H9 (cell line): ENCODE measurements at regions not wholly inside any gene's neighbourhood (a gene's known extent, or its start where the extent isn't known, plus 50 kb on each side); places are given as distances from the start of the nearest gene placed in this dataset.

ENCODE experiments used
- DNase-seq: peaks from one replicate; pipeline ENCODE4 v3.0.0-alpha.2; 2017
- H2AFZ ChIP-seq: one replicate; pipeline ENCODE4 v1.6.1; 2013; ENCODE audit warnings: mild to moderate bottlenecking, low read length, control low read depth, moderate library complexity
- H2AK5ac ChIP-seq: 2 replicates; pipeline ENCODE4 v1.6.1; 2013; ENCODE audit warnings: low read length, control low read depth, mixed read lengths; ENCODE audit not compliant: insufficient read length
- H2BK120ac ChIP-seq: one replicate; pipeline ENCODE4 v1.6.1; 2013; ENCODE audit warnings: low read depth, mild to moderate bottlenecking, low read length, control low read depth, inconsistent platforms; ENCODE audit not compliant: poor library complexity, severe bottlenecking
- H2BK12ac ChIP-seq: 2 replicates; pipeline ENCODE4 v1.6.1; 2013; ENCODE audit warnings: low read length, control low read depth, mixed read lengths, low read depth; ENCODE audit not compliant: insufficient read length
- H2BK15ac ChIP-seq: 2 replicates; pipeline ENCODE4 v1.6.1; 2013; ENCODE audit warnings: low read depth, low read length, control low read depth
- H2BK20ac ChIP-seq: one replicate; pipeline ENCODE4 v1.6.1; 2013; ENCODE audit warnings: low read depth, mild to moderate bottlenecking, low read length, control low read depth, inconsistent platforms; ENCODE audit not compliant: poor library complexity, severe bottlenecking
- H2BK5ac ChIP-seq: 2 replicates; pipeline ENCODE4 v1.6.1; 2013; ENCODE audit warnings: low read length, control low read depth, mixed read lengths; ENCODE audit not compliant: insufficient read length
- H3K14ac ChIP-seq: 2 replicates; pipeline ENCODE4 v1.6.1; 2013; ENCODE audit warnings: low read length, control low read depth; ENCODE audit not compliant: insufficient read depth
- H3K18ac ChIP-seq: 2 replicates; pipeline ENCODE4 v1.6.1; 2013; ENCODE audit warnings: low read depth, mild to moderate bottlenecking, mixed read lengths, low read length, control low read depth; ENCODE audit not compliant: insufficient read length
- H3K23ac ChIP-seq: 2 replicates; pipeline ENCODE4 v1.6.1; 2013; ENCODE audit warnings: low read length, control low read depth, mixed read lengths, low read depth; ENCODE audit not compliant: insufficient read length
- H3K23me2 ChIP-seq: 2 replicates; pipeline ENCODE4 v1.6.1; 2013; ENCODE audit warnings: low read depth, mild to moderate bottlenecking, mixed read lengths, low read length, control low read depth; ENCODE audit not compliant: insufficient read length, poor library complexity, severe bottlenecking
- H3K27ac ChIP-seq: 2 replicates; pipeline ENCODE4 v1.5.1; 2013; ENCODE audit warnings: low read length, control low read depth, mixed read lengths, low read depth; ENCODE audit not compliant: insufficient read length
- H3K27me3 ChIP-seq: 2 replicates; pipeline ENCODE4 v1.6.1; 2013; ENCODE audit warnings: low read length, control low read depth, inconsistent platforms; ENCODE audit not compliant: insufficient read depth
- H3K4ac ChIP-seq: 2 replicates; pipeline ENCODE4 v1.6.1; 2013; ENCODE audit warnings: low read depth, mild to moderate bottlenecking, control low read depth, inconsistent platforms, low read length, moderate library complexity
- H3K4me1 ChIP-seq: 2 replicates; pipeline ENCODE4 v1.6.1; 2013; ENCODE audit warnings: low read length, control low read depth, inconsistent platforms; ENCODE audit not compliant: insufficient read depth
- H3K4me2 ChIP-seq: 2 replicates; pipeline ENCODE4 v1.6.1; 2013; ENCODE audit warnings: low read length, control low read depth, mixed read lengths; ENCODE audit not compliant: insufficient read length, insufficient read depth
- H3K56ac ChIP-seq: 2 replicates; pipeline ENCODE4 v1.6.1; 2013; ENCODE audit warnings: low read depth, mild to moderate bottlenecking, mixed read lengths, low read length, control low read depth; ENCODE audit not compliant: insufficient read length
- H3K79me1 ChIP-seq: 2 replicates; pipeline ENCODE4 v1.6.1; 2013; ENCODE audit warnings: low read depth, mild to moderate bottlenecking, moderate library complexity, low read length, control low read depth, inconsistent platforms; ENCODE audit not compliant: insufficient read depth, poor library complexity, severe bottlenecking
- H3K79me2 ChIP-seq: 2 replicates; pipeline ENCODE4 v1.6.1; 2013; ENCODE audit warnings: low read length, control low read depth, inconsistent platforms; ENCODE audit not compliant: insufficient read depth
- H3K9ac ChIP-seq: 2 replicates; pipeline ENCODE4 v1.6.1; 2013; ENCODE audit warnings: low read length, control low read depth, mixed read lengths; ENCODE audit not compliant: insufficient read length; ENCODE audit errors: extremely low read depth
- H3K9me3 ChIP-seq: one replicate; pipeline ENCODE4 v1.6.1; 2013; ENCODE audit warnings: low read depth, low read length, inconsistent platforms; ENCODE audit not compliant: control insufficient read depth
- H3T11ph ChIP-seq: one replicate; pipeline ENCODE4 v1.6.1; 2013; ENCODE audit warnings: mild to moderate bottlenecking, low read length, control low read depth, inconsistent platforms
- H4K20me1 ChIP-seq: one replicate; pipeline ENCODE4 v1.6.1; 2013; ENCODE audit not compliant: control insufficient read depth, insufficient read length, insufficient read depth
- H4K5ac ChIP-seq: 2 replicates; pipeline ENCODE4 v1.6.1; 2013; ENCODE audit warnings: low read depth, mild to moderate bottlenecking, mixed read lengths, low read length, control low read depth; ENCODE audit not compliant: insufficient read length
- H4K8ac ChIP-seq: replicated peaks from 2 replicates; pipeline ENCODE4 v1.6.1; 2013; ENCODE audit warnings: low read length, control low read depth, mixed read lengths, low read depth; ENCODE audit not compliant: insufficient read length
- H4K91ac ChIP-seq: 2 replicates; pipeline ENCODE4 v1.6.1; 2013; ENCODE audit warnings: low read depth, mild to moderate bottlenecking, moderate library complexity, mixed read lengths, low read length, control low read depth; ENCODE audit not compliant: insufficient read length
- H3K27ac Mint-ChIP-seq, 3 experiments: 2 replicates in 2 of 3; 3 replicates in 1 of 3; pipeline ENCODE4 v1.8.0; 2020 to 2021; ENCODE audit warnings: mixed read lengths in 3 of 3, mild to moderate bottlenecking in 1 of 3, moderate library complexity in 1 of 3
- H3K27me3 Mint-ChIP-seq: 2 replicates; pipeline ENCODE4 v1.8.0; 2021; ENCODE audit warnings: low read depth, mild to moderate bottlenecking, moderate library complexity, mixed read lengths
- H3K36me3 Mint-ChIP-seq, 3 experiments: 2 replicates in 2 of 3; 3 replicates in 1 of 3; pipeline ENCODE4 v1.8.0; 2020 to 2021; ENCODE audit warnings: low read depth in 3 of 3, mixed read lengths in 3 of 3; ENCODE audit not compliant: insufficient read depth in 1 of 3
- H3K4me1 Mint-ChIP-seq, 2 experiments: 2 replicates each; pipeline ENCODE4 v1.8.0; 2020; ENCODE audit warnings: mixed read lengths in 2 of 2
- H3K4me3 Mint-ChIP-seq, 2 experiments: 2 replicates in 1 of 2; 3 replicates in 1 of 2; pipeline ENCODE4 v1.8.0; 2020 to 2021; ENCODE audit warnings: mild to moderate bottlenecking in 2 of 2, mixed read lengths in 2 of 2, moderate library complexity in 1 of 2
- H3K9me3 Mint-ChIP-seq, 2 experiments: 2 replicates in 1 of 2; 3 replicates in 1 of 2; pipeline ENCODE4 v1.8.0; 2020; ENCODE audit warnings: mild to moderate bottlenecking in 2 of 2, mixed read lengths in 2 of 2, moderate library complexity in 1 of 2
- TF ChIP-seq, protein P1 (sequence below): fragments of 200-600 bp; sonication (generic); conservative IDR thresholded peaks from 3 replicates; pipeline ENCODE4 v1.8.0; 2021; ENCODE audit warnings: antibody characterized with exemption, mild to moderate bottlenecking

DNA sequence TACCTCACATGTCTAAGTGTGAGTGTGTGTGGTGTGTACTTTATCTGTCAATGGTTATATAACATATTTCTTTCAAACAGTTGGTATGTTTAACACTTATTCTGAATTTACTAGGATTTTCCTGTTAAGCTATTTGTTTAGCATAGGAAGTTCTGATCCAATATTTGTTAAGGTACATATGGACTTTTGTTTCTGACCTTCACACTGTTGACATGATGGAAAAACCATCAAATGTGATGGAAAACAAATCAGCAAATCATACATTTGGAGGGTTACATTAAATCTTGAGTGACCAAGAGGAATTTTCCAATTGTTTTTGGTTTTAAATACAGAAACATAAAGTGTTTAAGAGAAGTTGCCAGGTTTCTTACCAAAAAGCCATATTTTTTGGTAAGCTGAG is 638.9 kb downstream of the STK39 start:
- H3K9ac ChIP-seq = no peak overlapping the region
- H4K20me1 ChIP-seq = no peaks in the 10 kb centered on the region
- Mint-ChIP-seq H3K9me3 (no peaks in the 10 kb centered on the region; a peak in 1 of 5 replicates), H3K27me3 (no peaks in the 10 kb centered on the region), H3K36me3 (peaks cover 0 to 4% (median 0%) of the 10 kb centered on the region in 3 experiments; a peak in 2 of 7 replicates), H3K4me3 (no peak overlapping the region), H3K27ac (no peak overlapping the region), H3K4me1 (peaks cover 10 to 15% of the 10 kb centered on the region in 2 experiments)
- no peaks in the 10 kb centered on the region for H3K23me2 ChIP-seq
- TF ChIP-seq, protein P1, sequence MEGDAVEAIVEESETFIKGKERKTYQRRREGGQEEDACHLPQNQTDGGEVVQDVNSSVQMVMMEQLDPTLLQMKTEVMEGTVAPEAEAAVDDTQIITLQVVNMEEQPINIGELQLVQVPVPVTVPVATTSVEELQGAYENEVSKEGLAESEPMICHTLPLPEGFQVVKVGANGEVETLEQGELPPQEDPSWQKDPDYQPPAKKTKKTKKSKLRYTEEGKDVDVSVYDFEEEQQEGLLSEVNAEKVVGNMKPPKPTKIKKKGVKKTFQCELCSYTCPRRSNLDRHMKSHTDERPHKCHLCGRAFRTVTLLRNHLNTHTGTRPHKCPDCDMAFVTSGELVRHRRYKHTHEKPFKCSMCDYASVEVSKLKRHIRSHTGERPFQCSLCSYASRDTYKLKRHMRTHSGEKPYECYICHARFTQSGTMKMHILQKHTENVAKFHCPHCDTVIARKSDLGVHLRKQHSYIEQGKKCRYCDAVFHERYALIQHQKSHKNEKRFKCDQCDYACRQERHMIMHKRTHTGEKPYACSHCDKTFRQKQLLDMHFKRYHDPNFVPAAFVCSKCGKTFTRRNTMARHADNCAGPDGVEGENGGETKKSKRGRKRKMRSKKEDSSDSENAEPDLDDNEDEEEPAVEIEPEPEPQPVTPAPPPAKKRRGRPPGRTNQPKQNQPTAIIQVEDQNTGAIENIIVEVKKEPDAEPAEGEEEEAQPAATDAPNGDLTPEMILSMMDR = no peak
- no peak overlapping the region for H3T11ph ChIP-seq
- DNase-seq = no peak
- no peak overlapping the region for H4K91ac ChIP-seq
- no peak overlapping the region for H2BK20ac ChIP-seq
- H2AK5ac ChIP-seq = no peak overlapping the region
- H2BK15ac ChIP-seq = no peak overlapping the region
- no peak overlapping the region for H3K27ac ChIP-seq
- no peak overlapping the region for H3K14ac ChIP-seq
- H3K23ac ChIP-seq = no peak overlapping the region
- H3K9me3 ChIP-seq = no peaks in the 10 kb centered on the region
- H3K79me2 ChIP-seq = no peaks in the 10 kb centered on the region
- peaks cover 3% of the 10 kb centered on the region; the same call in 1 of the 2 replicates for H3K4me1 ChIP-seq
- H2BK120ac ChIP-seq = no peak overlapping the region
- H2BK5ac ChIP-seq = no peak overlapping the region
- H4K8ac ChIP-seq = no peak overlapping the region
- H2AFZ ChIP-seq = no peak overlapping the region
- no peak overlapping the region for H3K56ac ChIP-seq
- no peak overlapping the region for H2BK12ac ChIP-seq
- no peak overlapping the region for H4K5ac ChIP-seq
- no peaks in the 10 kb centered on the region for H3K27me3 ChIP-seq
- no peak overlapping the region for H3K4ac ChIP-seq
- no peak overlapping the region for H3K4me2 ChIP-seq
- no peaks in the 10 kb centered on the region for H3K79me1 ChIP-seq
- H3K18ac ChIP-seq = no peak overlapping the region
